ENCODE measurements at regions not wholly inside any gene's neighbourhood (a gene's known extent, or its start where the extent isn't known, plus 50 kb on each side); places are given as distances from the start of the nearest gene placed in this dataset.

GRCh38 chr4:186954956-186955355, 231.3 kb upstream of the FAT1 start:
- TF ChIP-seq CTCF (IDR thresholded peaks at IDR 0.05) (no peak), EZH2 (IDR thresholded peaks at IDR 0.05; ENCODE audit: borderline replicate concordance, insufficient read depth, low read depth, low read length, poor library complexity, severe bottlenecking) (no peak)
- 75% methylated on average over 6 of the region's 7 CpGs for WGBS (ENCODE audit: insufficient coverage)
- Histone ChIP-seq H3K9ac (ENCODE audit: low read length) (no peak overlapping the region), H4K20me1 (ENCODE audit: control insufficient read depth, insufficient read depth, low read length, poor library complexity, severe bottlenecking) (no peaks in the 10 kb centered on the region), H3K9me3 (ENCODE audit: control extremely low read depth in 1 of 3, control insufficient read depth in 2 of 3, insufficient read depth in 1 of 3, low read length in 2 of 3) (no peaks in the 10 kb centered on the region), H3K79me2 (ENCODE audit: control insufficient read depth, insufficient read depth, low read length) (no peaks in the 10 kb centered on the region), H3K4me1 (ENCODE audit: control insufficient read depth in 2 of 2, insufficient read depth in 2 of 2, low read length in 2 of 2) (no peaks in the 10 kb centered on the region), H2AFZ (ENCODE audit: insufficient read depth, low read depth, low read length, poor library complexity, severe bottlenecking) (no peak overlapping the region), H3K4me3 (ENCODE audit: control extremely low read depth in 1 of 5, extremely low read depth in 1 of 5, insufficient read depth in 1 of 5, low read depth in 2 of 5, low read length in 4 of 5) (no peak overlapping the region), H3K27me3 (replicated peaks in 1 of 4; ENCODE audit: control extremely low read depth in 1 of 4, control insufficient read depth in 3 of 4, insufficient read depth in 4 of 4, low read length in 3 of 4) (no peaks in the 10 kb centered on the region), H3K27ac (ENCODE audit: low read length in 2 of 2) (no peak overlapping the region), H3K4me2 (replicated peaks; ENCODE audit: low read depth, low read length, poor library complexity, severe bottlenecking) (no peak overlapping the region), H3K36me3 (replicated peaks in 1 of 2; ENCODE audit: control extremely low read depth in 1 of 2, control insufficient read depth in 1 of 2, extremely low read depth in 1 of 2, insufficient read depth in 2 of 2, low read length in 1 of 2) (no peaks in the 10 kb centered on the region)
- no peaks in the 10 kb centered on the region for H3K4me1 Mint-ChIP-seq
- no peaks in the 10 kb centered on the region for H3K27me3 Mint-ChIP-seq
- intact Hi-C loops (cut with micrococcal nuclease): no loop called here
- CTCF ChIA-PET: no interaction called here
- no peak overlapping the region for H3K4me3 Mint-ChIP-seq
- POLR2A ChIA-PET: no interaction called here
- H3K27ac Mint-ChIP-seq: no peak overlapping the region
- H3K9me3 Mint-ChIP-seq (ENCODE audit: insufficient read depth): peaks cover 3% of the 10 kb centered on the region
- ATAC-seq (ENCODE audit: low read depth): no peak
- no peak for DNase-seq

DNA sequence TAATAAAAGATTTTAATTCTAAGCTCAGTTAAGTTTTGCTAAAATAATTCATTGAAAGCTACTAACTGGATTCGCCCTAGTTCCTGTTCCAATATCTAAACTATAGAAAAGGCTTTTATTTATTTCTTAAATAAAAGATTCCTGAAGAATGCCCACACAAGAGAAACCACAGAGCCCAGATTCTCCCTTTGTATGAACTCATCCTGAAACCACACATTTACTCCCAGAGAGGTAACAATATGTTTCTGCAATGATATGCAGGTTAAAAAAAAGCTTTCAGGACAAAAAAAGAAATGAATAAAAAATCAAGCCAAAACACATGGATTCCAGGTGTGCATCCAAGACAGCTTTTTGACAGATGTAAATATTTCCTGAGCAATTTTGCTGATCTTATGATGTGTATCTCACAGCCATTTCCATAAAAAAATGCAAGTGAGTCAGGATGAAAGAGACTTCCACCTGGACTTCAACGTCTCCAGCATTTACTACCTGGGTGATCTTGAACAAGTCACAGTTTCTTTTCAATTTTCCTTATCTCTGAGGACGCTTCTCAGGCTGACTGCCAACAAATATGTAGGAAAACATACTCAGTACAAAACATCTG, 234.4 kb upstream of the FAT1 start:
- no peaks in the 10 kb centered on the region for H3K9me3 ChIP-seq (ENCODE audit: control extremely low read depth in 1 of 3, control insufficient read depth in 2 of 3, insufficient read depth in 1 of 3, low read length in 2 of 3)
- H3K27ac ChIP-seq (ENCODE audit: low read length in 2 of 2): no peak overlapping the region
- H2AFZ ChIP-seq (ENCODE audit: insufficient read depth, low read depth, low read length, poor library complexity, severe bottlenecking): no peak overlapping the region
- H3K36me3 ChIP-seq (replicated peaks in 1 of 2; ENCODE audit: control extremely low read depth in 1 of 2, control insufficient read depth in 1 of 2, extremely low read depth in 1 of 2, insufficient read depth in 2 of 2, low read length in 1 of 2): no peaks in the 10 kb centered on the region
- Mint-ChIP-seq H3K27me3 (no peaks in the 10 kb centered on the region), H3K27ac (no peak overlapping the region), H3K9me3 (ENCODE audit: insufficient read depth) (peaks cover 2% of the 10 kb centered on the region), H3K4me1 (no peaks in the 10 kb centered on the region), H3K4me3 (no peak overlapping the region)
- no peak overlapping the region for H3K4me2 ChIP-seq (replicated peaks; ENCODE audit: low read depth, low read length, poor library complexity, severe bottlenecking)
- H3K4me1 ChIP-seq (ENCODE audit: control insufficient read depth in 2 of 2, insufficient read depth in 2 of 2, low read length in 2 of 2): no peaks in the 10 kb centered on the region
- intact Hi-C loops (cut with micrococcal nuclease): no loop called here
- H3K9ac ChIP-seq (ENCODE audit: low read length): no peak overlapping the region
- no peaks in the 10 kb centered on the region for H3K79me2 ChIP-seq (ENCODE audit: control insufficient read depth, insufficient read depth, low read length)
- ChIA-PET POLR2A (no interaction called here), CTCF (no interaction called here)
- H3K27me3 ChIP-seq (replicated peaks in 1 of 4; ENCODE audit: control extremely low read depth in 1 of 4, control insufficient read depth in 3 of 4, insufficient read depth in 4 of 4, low read length in 3 of 4): no peaks in the 10 kb centered on the region
- H4K20me1 ChIP-seq (ENCODE audit: control insufficient read depth, insufficient read depth, low read length, poor library complexity, severe bottlenecking): no peaks in the 10 kb centered on the region
- ATAC-seq (ENCODE audit: low read depth) (no peak), DNase-seq (no peak)
- H3K4me3 ChIP-seq (ENCODE audit: control extremely low read depth in 1 of 5, extremely low read depth in 1 of 5, insufficient read depth in 1 of 5, low read depth in 2 of 5, low read length in 4 of 5): no peak overlapping the region
- 67% methylated on average over 1 of the region's 3 CpGs for WGBS (ENCODE audit: insufficient coverage)
- TF ChIP-seq CTCF (IDR thresholded peaks at IDR 0.05): no peak
- TF ChIP-seq EZH2 (IDR thresholded peaks at IDR 0.05; ENCODE audit: borderline replicate concordance, insufficient read depth, low read depth, low read length, poor library complexity, severe bottlenecking): no peak

Measured in B cell (primary cell).